B cell (primary cell): ENCODE measurements at regions not wholly inside any gene's neighbourhood (a gene's known extent, or its start where the extent isn't known, plus 50 kb on each side); places are given as distances from the start of the nearest gene placed in this dataset.

Source experiments
- CTCF ChIP-seq: fragments of 200-600 bp; IDR thresholded peaks from one replicate; pipeline ENCODE4 v1.8.0; 2022; ENCODE audit warnings: antibody characterized with exemption, mild to moderate bottlenecking
- EZH2 ChIP-seq: IDR thresholded peaks from 2 replicates; pipeline ENCODE4 v1.6.1; 2012; ENCODE audit warnings: borderline replicate concordance, low read depth, mild to moderate bottlenecking, moderate library complexity, low read length; ENCODE audit not compliant: insufficient read depth, poor library complexity, severe bottlenecking

- TF ChIP-seq CTCF (no peak), EZH2 (no peak)
Measured at GRCh38 chr2:56500317-56500716, 316.5 kb downstream of the CCDC85A start.
